B cell (primary cell): ENCODE measurements at regions not wholly inside any gene's neighbourhood (a gene's known extent, or its start where the extent isn't known, plus 50 kb on each side); places are given as distances from the start of the nearest gene placed in this dataset.

ENCODE experiments used
- ATAC-seq: fragments of 200-7000 bp; cut with Tn5 transposase; one replicate; pipeline ENCODE4 v1.10.0; 2021; ENCODE audit warnings: low read depth, mild to moderate bottlenecking, moderate number of reproducible peaks, moderate library complexity
- CTCF ChIA-PET: fragments of 350-600 bp; sonication (Branson Sonifier 250); formaldehyde crosslinking; loops from one replicate; lab custom pipeline; 2021; ENCODE audit warnings: antibody characterized with exemption, inconsistent platforms; lab: Charles Lee
- POLR2A ChIA-PET: fragments of 350-600 bp; sonication (Branson Sonifier 250); formaldehyde crosslinking; loops from one replicate; lab custom pipeline; 2021; ENCODE audit warnings: antibody characterized with exemption; lab: Charles Lee
- DNase-seq: peaks from one replicate; pipeline ENCODE4 v3.0.0; 2013
- H2AFZ ChIP-seq: 2 replicates; pipeline ENCODE4 v1.6.1; 2012; ENCODE audit warnings: mild to moderate bottlenecking, low read depth, low read length; ENCODE audit not compliant: insufficient read depth, poor library complexity, severe bottlenecking
- H3K27ac ChIP-seq, 2 donors: 1 replicate in 1 of 2; 2 replicates in 1 of 2; pipeline ENCODE4 v1.5.1; 2012 to 2013; ENCODE audit warnings: low read length in 2 of 2, mild to moderate bottlenecking in 2 of 2, moderate library complexity in 1 of 2
- H3K27me3 ChIP-seq, 4 experiments: fragments of 200-600 bp in 1 of 4; sonication (generic) in 1 of 4; replicated peaks in 1 of 4; 1 replicate in 2 of 4; 2 replicates in 2 of 4; pipeline versions ENCODE4 v1.6.1 to v1.7.0; 2013 to 2016; ENCODE audit warnings: low read length in 3 of 4, mild to moderate bottlenecking in 2 of 4, mixed read lengths in 1 of 4, moderate library complexity in 1 of 4; ENCODE audit not compliant: insufficient read depth in 4 of 4, control insufficient read depth in 3 of 4; ENCODE audit errors: control extremely low read depth in 1 of 4
- H3K36me3 ChIP-seq, 2 experiments: replicated peaks in 1 of 2; 1 replicate in 1 of 2; 2 replicates in 1 of 2; pipeline versions ENCODE4 v1.6.1 to v1.7.1; 2013; ENCODE audit warnings: low read length in 1 of 2; ENCODE audit not compliant: insufficient read depth in 2 of 2, control insufficient read depth in 1 of 2; ENCODE audit errors: control extremely low read depth in 1 of 2, extremely low read depth in 1 of 2
- H3K4me1 ChIP-seq, 2 donors: fragments of 200-600 bp in 1 of 2; sonication (generic) in 1 of 2; 1 replicate in 1 of 2; 2 replicates in 1 of 2; pipeline versions ENCODE4 v1.5.1 to v1.6.1; 2013 to 2017; ENCODE audit warnings: low read length in 2 of 2; ENCODE audit not compliant: control insufficient read depth in 2 of 2, insufficient read depth in 2 of 2
- H3K4me2 ChIP-seq: replicated peaks from 2 replicates; pipeline ENCODE3; 2012; ENCODE audit warnings: mild to moderate bottlenecking, low read depth, low read length; ENCODE audit not compliant: poor library complexity, severe bottlenecking
- H3K4me3 ChIP-seq, 5 experiments: fragments of 200-600 bp in 1 of 5; sonication (generic) in 1 of 5; 1 replicate in 3 of 5; 2 replicates in 2 of 5; pipeline versions ENCODE4 v1.5.1 to v1.7.0; 2011 to 2016; ENCODE audit warnings: low read length in 4 of 5, mild to moderate bottlenecking in 4 of 5, low read depth in 2 of 5, control low read depth in 1 of 5, moderate library complexity in 1 of 5; ENCODE audit not compliant: insufficient read depth in 1 of 5; ENCODE audit errors: control extremely low read depth in 1 of 5, extremely low read depth in 1 of 5
- H3K79me2 ChIP-seq: fragments of 200-600 bp; sonication (generic); one replicate; pipeline ENCODE4 v1.6.0; 2016; ENCODE audit warnings: low read length; ENCODE audit not compliant: control insufficient read depth, insufficient read depth
- H3K9ac ChIP-seq: fragments of 200-600 bp; sonication (generic); 2 replicates; pipeline ENCODE4 v1.6.1; 2017; ENCODE audit warnings: mild to moderate bottlenecking, low read length, moderate library complexity
- H3K9me3 ChIP-seq, 3 donors: one replicate each; pipeline versions ENCODE4 v1.6.1 to v1.7.1; 2013; ENCODE audit warnings: low read length in 2 of 3; ENCODE audit not compliant: control insufficient read depth in 2 of 3, insufficient read depth in 1 of 3; ENCODE audit errors: control extremely low read depth in 1 of 3
- H4K20me1 ChIP-seq: 2 replicates; pipeline ENCODE4 v1.6.0; 2012; ENCODE audit warnings: mild to moderate bottlenecking, low read length; ENCODE audit not compliant: insufficient read depth, control insufficient read depth, poor library complexity, severe bottlenecking
- H3K27ac Mint-ChIP-seq: one replicate; pipeline ENCODE4 v1.8.0; 2021; ENCODE audit warnings: mixed read lengths
- H3K27me3 Mint-ChIP-seq: one replicate; pipeline ENCODE4 v1.8.0; 2021; ENCODE audit warnings: mixed read lengths
- H3K4me1 Mint-ChIP-seq: one replicate; pipeline ENCODE4 v1.8.0; 2021; ENCODE audit warnings: mixed read lengths
- H3K4me3 Mint-ChIP-seq: one replicate; pipeline ENCODE4 v1.8.0; 2021; ENCODE audit warnings: mixed read lengths
- H3K9me3 Mint-ChIP-seq: one replicate; pipeline ENCODE4 v1.8.0; 2022; ENCODE audit warnings: mixed read lengths; ENCODE audit not compliant: insufficient read depth
- EZH2 ChIP-seq: IDR thresholded peaks from 2 replicates; pipeline ENCODE4 v1.6.1; 2012; ENCODE audit warnings: borderline replicate concordance, low read depth, mild to moderate bottlenecking, moderate library complexity, low read length; ENCODE audit not compliant: insufficient read depth, poor library complexity, severe bottlenecking
- WGBS: methylation state at CpG from one replicate; pipeline ENCODE4 v1.1.5; 2013; ENCODE audit warnings: missing lambda C conversion rate; ENCODE audit not compliant: insufficient coverage; 5-methylcytosine and 5-hydroxymethylcytosine counted together
- intact Hi-C: fragments of 100-400 bp; cut with micrococcal nuclease; formaldehyde crosslinking; loops from one replicate; pipeline ENCODE4 v1.10.0; 2022
- TF ChIP-seq, protein P1 (sequence below): fragments of 200-600 bp; IDR thresholded peaks from one replicate; pipeline ENCODE4 v1.8.0; 2022; ENCODE audit warnings: antibody characterized with exemption, mild to moderate bottlenecking

GRCh38 chr6:91606148-91606901 lies 1019.5 kb upstream of the MAP3K7 start:
- Histone ChIP-seq H3K9ac (no peak overlapping the region), H3K4me3 (no peak overlapping the region), H2AFZ (no peak overlapping the region), H4K20me1 (no peaks in the 10 kb centered on the region), H3K79me2 (no peaks in the 10 kb centered on the region), H3K4me2 (no peak overlapping the region), H3K4me1 (no peaks in the 10 kb centered on the region), H3K9me3 (peaks cover 0 to 3% (median 0%) of the 10 kb centered on the region in 3 donors), H3K27ac (no peak overlapping the region), H3K27me3 (no peaks in the 10 kb centered on the region), H3K36me3 (no peaks in the 10 kb centered on the region)
- H3K4me3 Mint-ChIP-seq = no peak overlapping the region
- ATAC-seq = no peak
- no peak overlapping the region for H3K27ac Mint-ChIP-seq
- H3K27me3 Mint-ChIP-seq = no peaks in the 10 kb centered on the region
- no peaks in the 10 kb centered on the region for H3K4me1 Mint-ChIP-seq
- intact Hi-C loops = no loop called here
- TF ChIP-seq, protein P1, sequence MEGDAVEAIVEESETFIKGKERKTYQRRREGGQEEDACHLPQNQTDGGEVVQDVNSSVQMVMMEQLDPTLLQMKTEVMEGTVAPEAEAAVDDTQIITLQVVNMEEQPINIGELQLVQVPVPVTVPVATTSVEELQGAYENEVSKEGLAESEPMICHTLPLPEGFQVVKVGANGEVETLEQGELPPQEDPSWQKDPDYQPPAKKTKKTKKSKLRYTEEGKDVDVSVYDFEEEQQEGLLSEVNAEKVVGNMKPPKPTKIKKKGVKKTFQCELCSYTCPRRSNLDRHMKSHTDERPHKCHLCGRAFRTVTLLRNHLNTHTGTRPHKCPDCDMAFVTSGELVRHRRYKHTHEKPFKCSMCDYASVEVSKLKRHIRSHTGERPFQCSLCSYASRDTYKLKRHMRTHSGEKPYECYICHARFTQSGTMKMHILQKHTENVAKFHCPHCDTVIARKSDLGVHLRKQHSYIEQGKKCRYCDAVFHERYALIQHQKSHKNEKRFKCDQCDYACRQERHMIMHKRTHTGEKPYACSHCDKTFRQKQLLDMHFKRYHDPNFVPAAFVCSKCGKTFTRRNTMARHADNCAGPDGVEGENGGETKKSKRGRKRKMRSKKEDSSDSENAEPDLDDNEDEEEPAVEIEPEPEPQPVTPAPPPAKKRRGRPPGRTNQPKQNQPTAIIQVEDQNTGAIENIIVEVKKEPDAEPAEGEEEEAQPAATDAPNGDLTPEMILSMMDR = no peak
- no peak for TF ChIP-seq EZH2
- POLR2A ChIA-PET = no interaction called here
- CTCF ChIA-PET = no interaction called here
- DNase-seq = no peak
- 86% methylated on average over 3 of the region's 7 CpGs for WGBS
- peaks cover 4% of the 10 kb centered on the region for H3K9me3 Mint-ChIP-seq

DNA sequence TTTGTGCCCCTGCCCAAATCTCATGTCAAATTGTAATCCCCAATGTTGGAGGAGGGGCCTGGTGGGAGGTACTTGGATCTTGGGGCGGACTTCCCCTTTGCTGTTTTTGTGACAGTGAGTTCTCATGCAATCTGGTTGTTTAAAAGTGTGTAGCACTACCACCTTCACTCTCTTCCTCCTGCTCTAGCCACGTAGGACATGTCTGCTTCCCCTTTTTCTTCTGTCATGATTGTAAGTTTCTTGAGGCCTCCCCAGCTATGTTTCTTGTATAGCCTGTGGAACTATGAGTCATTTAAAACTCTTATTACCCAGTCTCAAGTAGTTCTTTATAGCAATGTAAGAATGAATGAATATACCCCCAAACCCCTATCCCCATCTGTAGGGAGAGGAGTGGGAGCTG lies 1013.7 kb upstream of the MAP3K7 start:
- DNase-seq (no peak), ATAC-seq (no peak)
- WGBS = no CpG with 5 or more reads among the region's 2 CpGs
- Histone ChIP-seq H3K4me2 (no peak overlapping the region), H2AFZ (no peak overlapping the region), H3K36me3 (no peaks in the 10 kb centered on the region), H3K4me3 (no peak overlapping the region), H3K9me3 (no peaks in the 10 kb centered on the region), H3K27me3 (no peaks in the 10 kb centered on the region), H4K20me1 (no peaks in the 10 kb centered on the region), H3K79me2 (no peaks in the 10 kb centered on the region), H3K9ac (no peak overlapping the region), H3K4me1 (no peaks in the 10 kb centered on the region), H3K27ac (no peak overlapping the region)
- intact Hi-C loops = no loop called here
- ChIA-PET POLR2A (no interaction called here), CTCF (no interaction called here)
- TF ChIP-seq EZH2 = no peak
- TF ChIP-seq, protein P1 = no peak
- Mint-ChIP-seq H3K27ac (no peak overlapping the region), H3K27me3 (no peaks in the 10 kb centered on the region), H3K9me3 (no peaks in the 10 kb centered on the region), H3K4me3 (no peak overlapping the region), H3K4me1 (no peaks in the 10 kb centered on the region)
